HG02973 (cell line): ENCODE measurements at regions not wholly inside any gene's neighbourhood (a gene's known extent, or its start where the extent isn't known, plus 50 kb on each side); places are given as distances from the start of the nearest gene placed in this dataset.
"Not testable (repeated sequence)": the region's sequence is repeated elsewhere in the genome, so short reads cannot be mapped to it uniquely, and the experiment has no call there.

ENCODE experiments used
- ATAC-seq: cut with Tn5 transposase; IDR thresholded peaks from one replicate; pipeline ENCODE4 v1.9.1; 2021; ENCODE audit warnings: moderate library complexity; ENCODE audit not compliant: unreplicated experiment

DNA sequence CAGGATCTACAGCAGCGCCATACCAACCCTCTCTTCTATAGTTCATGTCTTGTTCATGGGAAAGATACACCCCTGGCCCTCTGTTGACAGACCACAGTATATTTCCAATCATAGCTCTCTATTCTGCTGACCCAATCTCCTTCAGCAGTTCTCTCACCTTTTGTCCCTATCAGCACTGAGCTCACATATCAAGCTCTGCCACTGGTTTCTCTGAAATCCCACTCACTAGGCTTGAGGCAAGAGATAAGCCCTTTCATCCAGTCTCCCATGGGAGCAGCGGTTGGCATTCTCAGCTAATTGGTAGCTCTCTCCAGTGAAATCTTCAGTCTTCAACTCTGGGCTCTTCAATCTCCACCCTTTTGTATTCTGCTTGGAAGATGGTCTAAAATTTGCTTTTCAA, 313.4 kb downstream of the GJA1 start:
- no peak for ATAC-seq

DNA sequence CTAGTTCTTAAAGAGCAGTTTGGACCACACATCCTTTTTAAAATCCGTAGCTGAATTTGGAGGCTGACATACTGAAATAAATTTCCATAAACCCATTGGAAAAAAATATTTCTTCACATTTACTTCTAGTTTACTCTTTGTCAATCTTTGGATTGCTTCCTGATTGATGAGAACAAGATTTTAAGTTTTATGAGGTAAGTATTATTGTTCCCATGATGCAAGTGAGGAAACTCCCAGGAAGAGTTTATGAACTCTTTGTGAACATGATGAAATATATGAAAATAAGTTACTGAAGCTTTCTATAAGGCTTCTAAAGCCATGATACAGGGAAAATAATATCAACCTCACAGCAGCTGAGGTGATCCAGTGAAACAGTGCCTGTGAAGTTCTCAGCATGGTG, 320.0 kb downstream of the GJA1 start:
- ATAC-seq: no peak

DNA sequence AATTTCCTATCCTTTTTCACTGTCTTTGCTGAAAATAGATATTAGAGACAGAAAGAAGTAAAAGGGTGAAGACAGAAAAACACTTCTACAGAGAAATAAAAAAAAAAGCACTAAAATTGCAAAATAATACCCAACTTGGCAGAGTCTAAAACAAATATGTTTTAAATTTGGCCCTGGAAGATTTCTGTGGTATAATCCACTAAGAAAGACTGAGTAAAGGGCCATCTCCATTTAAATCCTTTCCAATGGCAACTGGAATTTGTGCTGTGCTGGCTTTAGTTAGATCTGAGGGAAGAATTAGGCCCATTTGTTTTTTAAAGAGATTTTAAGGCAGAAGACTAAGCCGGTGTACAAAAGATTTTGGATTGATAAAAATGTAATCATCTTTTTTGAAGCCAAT, 321.2 kb downstream of the GJA1 start:
- no peak for ATAC-seq

DNA sequence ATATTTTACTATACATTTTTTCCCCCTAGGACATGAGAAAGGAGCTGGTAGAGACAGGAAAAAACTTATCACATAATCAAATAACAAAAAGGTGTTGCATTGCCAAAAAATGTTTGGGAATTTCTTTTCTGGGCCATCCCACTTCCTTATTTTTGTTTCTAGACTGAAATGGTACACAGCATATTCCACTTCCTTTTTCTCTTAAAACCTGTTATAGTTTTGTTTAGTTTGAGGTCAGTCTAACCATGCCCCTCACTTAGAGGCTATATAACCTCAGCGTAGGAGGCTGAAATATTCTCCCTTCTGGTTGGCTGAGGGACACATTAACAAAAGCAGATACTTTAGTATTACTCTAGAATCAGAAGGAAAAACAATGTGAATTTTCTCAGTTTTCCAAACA, 323.9 kb downstream of the GJA1 start:
- peak; percentile 67 for ATAC-seq

DNA sequence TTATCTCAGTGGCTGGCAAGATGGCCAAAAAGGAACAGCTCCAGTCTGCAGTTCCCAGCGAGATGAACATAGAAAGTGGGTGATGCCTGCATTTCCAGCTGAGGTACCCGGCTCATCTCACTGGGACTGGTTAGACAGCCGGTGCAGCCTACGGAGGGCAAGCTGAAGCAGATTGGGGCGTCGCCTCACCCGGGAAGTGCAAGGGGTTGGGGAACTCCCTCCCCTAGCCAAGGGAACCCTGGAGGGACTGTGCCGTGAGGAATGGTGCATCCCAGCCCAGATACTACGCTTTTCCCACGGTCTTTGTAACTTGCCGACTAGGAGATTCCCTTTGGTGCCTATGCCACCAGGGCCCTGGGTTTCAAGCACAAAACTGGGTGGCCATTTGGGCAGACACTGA, 324.7 kb downstream of the GJA1 start:
- ATAC-seq: no peak

DNA sequence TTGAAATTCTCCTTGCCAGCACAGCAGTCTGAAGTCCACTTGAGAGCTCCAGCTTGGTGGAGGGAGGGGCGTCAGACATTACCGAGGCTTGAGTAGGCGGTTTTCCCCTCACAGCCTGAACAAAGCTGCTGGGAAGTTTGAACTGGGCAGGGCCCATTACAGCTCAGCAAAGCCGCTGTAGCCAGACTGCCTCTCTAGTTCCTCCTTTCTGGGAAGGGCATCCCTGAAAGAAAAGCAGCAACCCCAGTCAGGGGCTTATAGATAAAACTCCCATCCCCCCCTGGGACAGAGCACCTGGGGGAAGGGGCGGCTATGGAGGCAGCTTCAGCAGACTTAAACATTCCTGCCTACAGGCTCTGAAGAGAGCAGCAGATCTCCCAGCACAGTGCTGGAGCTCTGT, 325.3 kb downstream of the GJA1 start:
- ATAC-seq: no peak

DNA sequence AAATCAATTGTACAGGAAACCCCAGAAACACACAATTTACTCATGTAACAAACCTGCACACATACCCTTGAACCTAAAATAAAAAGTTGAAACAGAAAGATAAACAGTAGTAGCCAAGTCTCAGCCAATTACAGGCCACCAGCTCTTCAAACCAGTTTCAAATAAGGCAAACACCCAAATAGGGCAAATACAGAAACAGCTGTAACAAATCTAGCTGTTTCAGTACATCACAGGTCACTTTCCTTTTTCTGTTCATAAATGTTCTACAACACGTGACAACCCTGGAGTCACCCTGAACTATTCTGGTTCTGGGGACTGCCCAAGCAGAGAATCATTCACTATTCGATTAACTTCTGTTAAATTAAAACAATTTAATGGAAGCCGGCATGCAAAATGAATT, 329.0 kb downstream of the GJA1 start:
- ATAC-seq: peak; percentile 92

DNA sequence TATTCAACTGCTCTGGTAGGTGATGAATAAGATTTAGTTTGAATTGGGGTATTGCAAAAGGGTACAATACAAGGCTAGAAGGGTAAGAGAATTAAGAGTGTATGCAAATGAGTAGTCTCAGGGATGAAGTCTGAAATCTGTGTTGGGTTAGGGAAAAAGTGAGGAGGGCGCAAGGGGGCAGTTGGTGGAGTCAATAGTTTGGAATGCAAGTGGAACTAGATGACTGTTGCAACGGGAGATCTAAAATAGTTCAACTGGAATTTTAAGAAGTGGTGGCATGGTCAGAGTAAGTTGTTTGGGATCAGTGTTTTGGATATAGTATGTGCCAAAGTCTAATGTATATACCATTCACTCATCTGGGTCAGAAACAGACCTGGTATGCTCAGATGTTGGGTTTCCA, 329.6 kb downstream of the GJA1 start:
- no peak for ATAC-seq

DNA sequence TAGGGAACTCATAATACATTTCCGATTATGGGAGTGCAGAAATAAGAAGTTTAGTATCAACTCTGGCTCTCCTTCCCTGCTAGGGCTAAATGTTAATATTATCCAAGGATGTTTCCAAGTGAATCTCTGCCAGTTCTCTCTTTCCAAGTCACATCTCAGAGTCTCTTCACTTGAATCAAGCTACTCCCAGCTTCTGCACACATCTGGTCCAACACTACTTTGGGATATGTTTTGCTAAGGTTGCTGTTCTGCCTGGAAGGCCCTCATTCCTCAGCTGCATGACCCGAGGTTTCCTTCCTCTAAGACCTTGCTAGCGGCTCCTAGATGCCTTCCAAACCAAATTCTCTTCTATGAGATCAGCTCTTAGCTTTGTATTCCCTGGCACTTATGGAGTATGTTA, 331.8 kb downstream of the GJA1 start:
- no peak for ATAC-seq

DNA sequence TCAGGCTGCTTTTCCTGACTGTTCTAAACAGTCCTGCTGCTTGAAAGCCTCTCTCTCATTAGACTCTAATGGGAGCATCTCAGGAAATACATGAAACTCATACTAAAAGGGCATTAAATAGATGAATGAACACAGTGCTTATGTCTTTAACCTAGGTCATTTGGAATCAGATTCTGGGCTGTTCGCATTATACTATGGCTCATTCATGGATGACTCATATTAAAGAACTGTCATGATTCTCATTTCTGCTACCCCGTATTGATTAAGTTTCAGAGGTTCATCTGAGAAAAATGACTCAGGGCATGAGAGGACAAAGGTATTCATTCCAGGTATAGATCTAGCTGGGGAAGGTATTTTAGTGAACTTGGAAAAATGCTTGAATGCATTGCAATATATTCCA, 335.5 kb downstream of the GJA1 start:
- peak; percentile 71 for ATAC-seq

DNA sequence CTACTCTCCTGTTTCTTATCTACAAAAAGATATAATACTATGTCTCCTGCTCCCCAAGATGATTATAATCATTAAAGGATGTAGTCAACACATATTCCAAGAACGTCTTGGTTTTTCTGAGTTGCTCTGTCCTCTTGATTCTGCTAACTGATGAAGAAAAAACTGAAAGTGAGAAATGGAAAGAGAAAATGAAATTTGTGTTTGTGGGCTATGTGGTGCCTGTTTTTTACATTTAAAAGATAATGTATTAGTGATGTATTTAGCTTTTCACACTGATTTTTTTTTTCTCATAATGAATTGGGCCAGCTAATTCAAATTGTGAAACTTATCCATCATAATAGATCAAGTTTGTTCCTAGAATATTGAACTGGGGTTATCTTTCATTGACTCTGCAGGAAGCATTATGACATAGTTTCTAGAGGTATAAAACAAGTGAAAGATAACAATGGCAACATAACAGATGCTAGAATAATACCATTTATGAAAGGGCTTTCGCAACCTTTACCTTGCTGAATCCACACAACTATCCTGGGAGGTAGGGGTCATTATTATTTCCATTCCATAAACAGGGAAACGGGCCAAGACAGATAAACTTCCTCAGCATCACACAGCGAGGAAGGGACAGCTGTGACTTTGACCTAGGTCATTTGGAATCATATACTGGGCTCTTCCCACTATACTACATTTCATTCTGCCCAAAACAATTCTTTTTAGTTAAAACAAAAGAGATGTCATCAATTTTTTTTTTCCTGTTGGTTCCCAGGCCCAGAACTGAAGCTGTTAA, 336.7 kb downstream of the GJA1 start:
- peak; percentile 80 for ATAC-seq

DNA sequence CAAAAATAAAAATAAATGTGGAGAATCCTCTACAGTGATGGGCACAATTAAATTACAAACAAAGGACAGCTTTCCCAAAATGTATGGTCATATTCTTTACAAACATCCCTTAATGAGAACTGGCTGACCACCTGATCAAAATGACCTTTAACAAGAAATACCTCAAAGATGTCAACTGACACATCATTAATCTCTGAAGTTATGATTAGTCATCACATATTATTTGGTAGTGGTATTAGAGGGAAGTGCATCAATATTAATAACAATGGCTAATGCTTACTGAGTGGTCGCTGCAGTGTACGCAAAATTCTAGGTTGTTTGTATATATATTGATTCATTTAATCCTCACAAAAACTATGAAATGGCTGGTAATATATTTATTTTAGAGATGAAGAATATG, 340.6 kb downstream of the GJA1 start:
- no peak for ATAC-seq

DNA sequence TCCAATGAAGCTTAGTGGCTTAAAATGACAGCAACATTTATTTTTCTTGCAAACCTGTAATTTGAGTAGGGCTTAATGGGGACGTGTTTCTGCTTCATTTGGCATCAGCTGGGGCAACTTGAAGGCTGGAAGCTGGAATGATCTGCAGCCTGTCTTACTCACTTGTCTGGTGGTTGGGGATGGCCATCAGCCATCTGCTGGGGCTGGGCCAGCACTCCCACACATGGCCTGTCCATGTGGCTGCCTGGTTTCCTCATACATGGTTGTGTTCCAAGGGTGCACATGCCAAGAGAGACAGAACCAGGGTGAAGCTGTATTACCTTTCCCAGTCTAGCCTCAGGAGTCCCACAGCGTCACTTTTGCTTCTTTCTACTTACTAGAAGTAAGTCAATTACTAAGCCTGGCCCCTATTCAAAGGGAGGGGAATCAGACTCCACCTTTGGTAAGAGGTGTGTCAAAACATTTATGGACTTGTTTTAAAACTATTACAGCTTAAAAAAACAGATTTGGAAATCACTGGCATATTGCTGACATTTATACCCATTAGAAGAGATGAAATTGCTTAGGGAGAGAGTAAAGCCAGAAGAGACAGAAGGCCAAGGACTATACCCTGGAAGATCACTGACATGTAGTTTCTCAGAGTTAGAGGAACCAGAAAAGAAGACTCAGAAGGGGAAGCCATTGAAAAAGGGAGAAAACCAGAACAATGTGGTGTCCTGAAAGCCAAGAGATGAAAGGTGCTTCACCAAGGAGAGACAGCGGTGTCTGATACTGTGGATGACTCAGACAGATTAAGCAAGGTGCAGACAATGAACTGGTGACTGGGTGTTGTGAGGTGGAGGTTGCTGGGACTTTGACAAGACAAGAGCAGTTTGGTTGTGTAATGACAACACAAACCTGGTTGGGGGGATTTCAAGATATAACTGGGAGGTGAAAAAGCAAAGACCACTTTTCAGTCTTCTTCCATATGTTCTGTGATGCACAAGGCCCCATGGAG, 345.2 kb downstream of the GJA1 start:
- no peak for ATAC-seq

DNA sequence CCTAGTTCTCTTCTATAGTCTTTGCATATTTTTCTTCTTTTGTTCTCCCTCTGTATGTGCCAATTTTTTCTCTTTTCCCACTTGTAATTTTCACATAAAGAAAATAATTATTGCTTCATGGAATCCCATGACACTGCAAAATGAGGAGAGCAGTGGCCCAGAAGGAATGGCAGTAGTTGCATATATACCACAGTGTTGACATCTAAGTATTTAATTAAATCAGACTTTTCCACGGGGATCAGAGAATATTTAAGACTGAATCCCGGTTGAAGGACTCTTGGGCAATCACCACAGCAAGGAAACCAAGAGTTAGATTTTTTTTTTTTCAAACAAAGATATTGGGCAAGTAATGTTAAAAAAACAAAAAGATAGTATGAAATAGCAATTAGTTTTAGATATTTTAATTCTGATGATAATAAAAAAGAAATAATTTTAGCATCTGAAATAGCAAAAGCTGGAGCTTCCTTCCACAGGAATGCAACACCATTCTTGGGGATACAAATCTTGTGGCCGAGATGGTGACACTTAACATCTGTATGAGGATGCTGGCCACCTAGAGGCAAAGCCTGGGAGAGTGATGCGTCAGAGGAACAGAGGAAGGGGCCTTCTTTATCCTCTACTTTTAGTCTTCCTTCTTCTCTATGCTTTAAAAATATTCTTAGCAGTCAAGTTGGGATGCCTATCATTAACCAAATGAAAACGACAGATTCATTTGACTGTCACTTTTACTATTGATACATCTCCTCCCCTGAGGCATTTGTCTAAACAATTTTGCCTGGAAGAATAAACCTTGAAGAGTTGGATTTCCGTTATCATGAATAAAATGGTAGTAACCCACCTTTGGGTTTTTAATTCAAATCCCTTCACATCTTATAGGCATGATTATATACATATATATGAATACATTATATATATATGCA, 356.2 kb downstream of the GJA1 start:
- ATAC-seq: no peak

DNA sequence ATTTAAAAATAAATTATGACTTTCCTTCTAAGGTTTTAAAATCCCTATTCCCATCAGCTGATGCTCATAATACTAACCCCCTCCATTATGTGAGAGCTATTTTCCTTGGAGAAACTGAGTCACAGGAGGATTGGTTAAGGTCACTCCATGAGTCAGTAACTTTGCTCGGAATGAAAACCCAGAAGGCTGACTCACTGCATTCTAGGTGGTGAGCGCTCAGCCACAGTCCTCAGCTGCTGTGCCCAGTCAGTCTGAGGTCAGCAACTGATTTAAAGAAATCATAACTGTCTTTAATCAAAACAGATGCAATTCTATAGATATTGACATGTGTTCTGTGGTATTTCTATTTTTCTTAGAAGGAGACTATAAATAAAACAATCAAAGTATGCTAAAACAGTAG, 359.2 kb downstream of the GJA1 start:
- ATAC-seq: no peak

DNA sequence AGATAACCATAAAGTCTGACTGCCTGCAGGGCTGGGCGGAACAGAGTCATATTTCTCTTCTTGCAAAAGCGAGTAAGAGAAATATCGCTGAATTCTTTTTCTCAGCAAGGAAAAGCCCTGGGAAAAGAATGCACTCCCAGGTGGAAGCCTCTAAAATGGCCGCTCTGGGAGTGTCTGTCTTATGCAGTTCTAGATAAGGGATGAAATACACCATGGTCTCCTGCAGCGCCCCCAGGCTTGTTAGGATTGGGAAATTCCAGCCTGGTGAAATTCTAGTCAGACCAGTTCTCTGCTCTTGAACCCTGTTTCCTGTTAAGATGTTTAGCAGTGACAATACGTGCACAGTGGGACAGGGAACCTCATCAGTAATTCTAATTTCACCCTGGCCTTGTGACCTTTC, 362.2 kb downstream of the GJA1 start:
- ATAC-seq: not testable (repeated sequence)

DNA sequence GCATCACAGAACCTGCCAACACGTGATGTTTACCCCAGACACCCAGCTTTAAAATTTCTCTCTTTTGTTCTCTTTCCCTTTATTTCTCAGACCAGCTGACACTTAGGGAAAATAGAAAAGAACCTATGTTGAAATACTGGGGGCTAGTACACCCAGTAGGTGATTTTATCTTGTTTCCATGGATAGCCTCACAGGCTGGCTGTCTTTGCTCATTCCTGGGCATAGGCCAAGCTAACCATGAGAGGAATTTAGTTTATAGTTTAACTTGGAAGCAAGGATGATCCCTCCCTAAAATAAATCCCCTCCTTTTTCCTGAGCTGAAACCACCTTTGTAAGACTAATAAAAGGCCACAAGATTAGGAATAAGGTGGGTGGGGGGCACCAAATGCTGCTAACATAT, 362.7 kb downstream of the GJA1 start:
- ATAC-seq: not testable (repeated sequence)

DNA sequence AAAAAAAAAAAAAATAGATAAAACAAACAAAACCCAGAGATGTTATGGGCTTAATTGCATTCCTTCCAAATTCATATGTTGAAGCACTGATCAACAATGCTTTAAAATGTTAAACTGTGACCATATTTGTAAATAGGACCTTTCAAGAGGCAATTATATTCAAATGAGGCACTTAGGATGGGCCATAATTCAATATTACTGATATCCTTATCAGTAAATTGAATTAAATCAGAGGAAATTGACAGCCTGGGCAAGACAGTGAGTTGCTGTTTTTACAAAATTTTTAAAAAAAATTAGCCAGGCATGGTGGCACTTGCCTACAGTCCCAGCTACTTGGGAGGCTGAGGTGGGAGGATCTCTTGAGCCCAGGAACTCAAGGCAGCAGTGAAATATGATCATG, 364.1 kb downstream of the GJA1 start:
- no peak for ATAC-seq

DNA sequence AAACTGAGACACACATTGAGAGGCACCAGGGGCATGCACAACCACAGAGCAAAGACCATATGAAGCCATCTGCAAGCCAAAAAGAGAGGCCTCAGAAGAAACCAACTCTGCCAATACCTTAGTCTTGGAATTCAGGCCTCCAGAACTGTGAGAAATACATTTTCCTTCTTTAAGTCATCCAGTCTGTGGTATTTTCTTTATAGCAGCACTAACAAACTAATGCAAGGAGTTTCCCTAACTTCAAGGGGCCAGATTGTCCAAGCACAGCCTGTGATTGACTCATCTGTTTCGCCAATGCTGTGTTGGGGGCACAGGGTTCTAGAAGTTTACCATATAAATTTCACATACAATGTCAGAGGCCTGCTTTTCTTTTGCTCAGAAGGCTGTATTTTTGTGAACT, 364.6 kb downstream of the GJA1 start:
- ATAC-seq: no peak

DNA sequence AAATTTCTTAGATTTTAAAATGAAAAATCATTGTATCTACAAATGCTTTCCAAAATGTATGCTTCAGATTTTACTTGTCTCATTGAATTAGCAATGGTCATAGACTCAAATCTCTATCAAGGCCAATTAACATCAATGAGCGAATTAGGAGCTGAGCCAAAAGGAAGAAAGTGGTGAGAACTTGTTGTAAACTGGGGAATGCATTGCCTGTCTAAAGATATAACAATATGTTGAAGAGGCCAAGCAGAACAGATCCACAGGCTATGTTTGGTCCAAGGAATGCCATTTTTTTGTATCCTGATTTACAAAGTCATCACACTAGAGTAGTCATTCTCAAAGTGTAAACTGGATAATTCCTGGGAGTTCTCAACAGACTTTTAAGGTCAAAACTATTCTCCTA, 370.7 kb downstream of the GJA1 start:
- ATAC-seq: no peak

DNA sequence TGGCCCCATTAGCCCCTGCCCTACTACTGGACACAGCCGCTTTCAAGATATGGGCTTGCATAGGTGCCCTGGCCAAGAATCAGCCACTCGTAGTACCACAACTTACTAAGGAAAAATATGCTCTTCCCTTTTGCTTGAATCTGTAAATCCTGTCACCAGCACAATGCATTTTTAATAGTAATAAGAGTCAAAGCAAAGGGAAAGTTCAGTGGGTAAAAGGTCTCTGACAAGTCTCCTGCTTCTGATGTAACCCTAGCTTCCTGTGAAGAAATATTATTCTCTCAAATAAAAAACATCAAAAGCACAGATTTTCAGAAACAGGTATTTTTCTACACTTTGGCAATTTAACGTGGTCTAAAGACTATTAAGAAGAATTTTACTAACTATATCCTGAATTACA, 373.8 kb downstream of the GJA1 start:
- no peak for ATAC-seq
